ENCODE measurements at regions not wholly inside any gene's neighbourhood (a gene's known extent, or its start where the extent isn't known, plus 50 kb on each side); places are given as distances from the start of the nearest gene placed in this dataset.

DNA sequence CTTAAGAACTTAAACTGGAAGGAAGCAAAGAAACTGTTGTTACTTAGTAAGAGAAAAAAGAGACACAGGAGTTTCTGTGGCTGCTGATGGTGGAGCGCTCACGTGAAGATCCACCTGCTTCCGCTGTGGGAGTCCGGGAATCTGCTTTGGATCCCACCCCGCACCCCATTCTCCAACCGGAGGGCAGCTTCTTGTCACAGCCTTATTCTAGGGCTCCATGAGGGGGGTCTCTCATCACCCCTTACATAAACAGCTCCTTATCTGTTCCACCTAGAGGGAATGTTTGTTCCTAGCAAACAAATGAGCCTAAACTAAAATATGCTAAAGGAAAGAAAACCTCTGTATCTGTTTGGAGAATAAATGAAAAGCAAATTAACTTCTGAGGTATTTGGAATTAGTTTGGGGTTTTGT, 280.5 kb downstream of the QKI start:
- Histone ChIP-seq H2BK120ac (ENCODE audit: low read depth, low read length, poor library complexity, severe bottlenecking) (no peak overlapping the region), H3K79me1 (ENCODE audit: insufficient read depth, low read depth, low read length, poor library complexity, severe bottlenecking) (no peaks in the 10 kb centered on the region), H2BK15ac (ENCODE audit: low read depth, low read length) (no peak overlapping the region), H2BK20ac (ENCODE audit: low read depth, low read length, poor library complexity, severe bottlenecking) (no peak overlapping the region), H4K91ac (ENCODE audit: insufficient read length, low read depth, low read length) (no peak overlapping the region), H3K4ac (ENCODE audit: low read depth, low read length) (no peak overlapping the region), H2BK5ac (ENCODE audit: insufficient read length, low read length) (no peak overlapping the region), H3K27me3 (ENCODE audit: insufficient read depth, low read length) (no peaks in the 10 kb centered on the region), H3K4me2 (ENCODE audit: insufficient read depth, insufficient read length, low read length) (no peak overlapping the region), H2BK12ac (ENCODE audit: insufficient read length, low read depth, low read length) (no peak overlapping the region), H3K27ac (ENCODE audit: insufficient read length, low read depth, low read length) (no peak overlapping the region), H3K9me3 (ENCODE audit: control insufficient read depth, low read depth, low read length) (no peaks in the 10 kb centered on the region), H3K23me2 (ENCODE audit: insufficient read length, low read depth, low read length, poor library complexity, severe bottlenecking) (no peaks in the 10 kb centered on the region), H3K56ac (ENCODE audit: insufficient read length, low read depth, low read length) (no peak overlapping the region), H2AFZ (ENCODE audit: low read length) (no peak overlapping the region), H4K5ac (ENCODE audit: insufficient read length, low read depth, low read length) (no peak overlapping the region), H3K4me1 (ENCODE audit: insufficient read depth, low read length) (no peaks in the 10 kb centered on the region), H2AK5ac (ENCODE audit: insufficient read length, low read length) (no peak overlapping the region), H3K18ac (ENCODE audit: insufficient read length, low read depth, low read length) (no peak overlapping the region), H3T11ph (ENCODE audit: low read length) (no peak overlapping the region), H3K23ac (ENCODE audit: insufficient read length, low read depth, low read length) (no peak overlapping the region), H3K79me2 (ENCODE audit: insufficient read depth, low read length) (no peaks in the 10 kb centered on the region), H3K9ac (ENCODE audit: extremely low read depth, insufficient read length, low read length) (no peak overlapping the region), H3K14ac (ENCODE audit: insufficient read depth, low read length) (no peak overlapping the region), H4K20me1 (ENCODE audit: control insufficient read depth, insufficient read depth, insufficient read length) (no peaks in the 10 kb centered on the region), H4K8ac (replicated peaks; ENCODE audit: insufficient read length, low read depth, low read length) (no peak overlapping the region)
- no peaks in the 10 kb centered on the region for H3K4me1 Mint-ChIP-seq
- peaks cover 0 to 4% of the 10 kb centered on the region in 2 experiments; a peak in 1 of 5 replicates for H3K9me3 Mint-ChIP-seq
- no peak overlapping the region for H3K4me3 Mint-ChIP-seq
- no CpG with 5 or more reads among the region's 6 CpGs for WGBS (ENCODE audit: extremely low coverage, insufficient read length, low lambda C conversion rate)
- H3K36me3 Mint-ChIP-seq (ENCODE audit: insufficient read depth in 1 of 3, low read depth in 3 of 3) = no peaks in the 10 kb centered on the region
- TF ChIP-seq, protein P1, sequence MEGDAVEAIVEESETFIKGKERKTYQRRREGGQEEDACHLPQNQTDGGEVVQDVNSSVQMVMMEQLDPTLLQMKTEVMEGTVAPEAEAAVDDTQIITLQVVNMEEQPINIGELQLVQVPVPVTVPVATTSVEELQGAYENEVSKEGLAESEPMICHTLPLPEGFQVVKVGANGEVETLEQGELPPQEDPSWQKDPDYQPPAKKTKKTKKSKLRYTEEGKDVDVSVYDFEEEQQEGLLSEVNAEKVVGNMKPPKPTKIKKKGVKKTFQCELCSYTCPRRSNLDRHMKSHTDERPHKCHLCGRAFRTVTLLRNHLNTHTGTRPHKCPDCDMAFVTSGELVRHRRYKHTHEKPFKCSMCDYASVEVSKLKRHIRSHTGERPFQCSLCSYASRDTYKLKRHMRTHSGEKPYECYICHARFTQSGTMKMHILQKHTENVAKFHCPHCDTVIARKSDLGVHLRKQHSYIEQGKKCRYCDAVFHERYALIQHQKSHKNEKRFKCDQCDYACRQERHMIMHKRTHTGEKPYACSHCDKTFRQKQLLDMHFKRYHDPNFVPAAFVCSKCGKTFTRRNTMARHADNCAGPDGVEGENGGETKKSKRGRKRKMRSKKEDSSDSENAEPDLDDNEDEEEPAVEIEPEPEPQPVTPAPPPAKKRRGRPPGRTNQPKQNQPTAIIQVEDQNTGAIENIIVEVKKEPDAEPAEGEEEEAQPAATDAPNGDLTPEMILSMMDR (conservative IDR thresholded peaks at IDR 0.05) = no peak
- peaks cover 2% of the 10 kb centered on the region for H3K27me3 Mint-ChIP-seq (ENCODE audit: low read depth)
- no peak overlapping the region for H3K27ac Mint-ChIP-seq
- no peak for DNase-seq

Measured in H9 (cell line).